NCI-H2081 (cell line): ENCODE measurements at regions not wholly inside any gene's neighbourhood (a gene's known extent, or its start where the extent isn't known, plus 50 kb on each side); places are given as distances from the start of the nearest gene placed in this dataset.

Experiments
- DNase-seq, 2 experiments: peaks; one replicate each; lab custom pipeline; 2025; lab: John Stamatoyannopoulos, UW

- DNase-seq, result no peak
Observed at GRCh38 chr7:116310141-116310540, 99.8 kb downstream of the TES start.

- DNase-seq, result no peak
Observed at GRCh38 chr7:116311259-116311658, 100.9 kb downstream of the TES start.

- no peak for DNase-seq
Observed at GRCh38 chr7:116311816-116312471, 101.6 kb downstream of the TES start.

GRCh38 chr7:116315293-116315692, 105.0 kb downstream of the TES start:
- no peak for DNase-seq

GRCh38 chr7:116315803-116316202, 105.5 kb downstream of the TES start:
- DNase-seq, result no peak

GRCh38 chr7:116316838-116317628, 106.7 kb downstream of the TES start:
- no peak for DNase-seq

GRCh38 chr7:116317907-116318306, 107.6 kb downstream of the TES start:
- no peak for DNase-seq

GRCh38 chr7:116322541-116322940, 112.2 kb downstream of the TES start:
- no peak for DNase-seq

- no peak for DNase-seq
Observed at GRCh38 chr7:116324582-116324981, 114.2 kb downstream of the TES start.

- no peak for DNase-seq
Observed at GRCh38 chr7:116325517-116325916, 115.2 kb downstream of the TES start.

GRCh38 chr7:116327135-116327534, 116.8 kb downstream of the TES start:
- DNase-seq, result no peak

GRCh38 chr7:116327752-116328151, 117.4 kb downstream of the TES start:
- no peak for DNase-seq

- DNase-seq, result no peak
Observed at GRCh38 chr7:116328161-116328560, 117.8 kb downstream of the TES start.

- DNase-seq, result no peak
Observed at GRCh38 chr7:116329686-116330503, 119.6 kb downstream of the TES start.

GRCh38 chr7:116331020-116331419, 120.7 kb downstream of the TES start:
- no peak for DNase-seq

- no peak for DNase-seq
Observed at GRCh38 chr7:116332766-116333165, 122.4 kb downstream of the TES start.

- DNase-seq, result no peak
Observed at GRCh38 chr7:116334555-116334954, 124.2 kb downstream of the TES start.

- no peak for DNase-seq
Observed at GRCh38 chr7:116337018-116337417, 126.7 kb downstream of the TES start.

GRCh38 chr7:116337800-116338199, 127.5 kb downstream of the TES start:
- DNase-seq, result no peak

GRCh38 chr7:116339564-116339963, 129.2 kb downstream of the TES start:
- no peak for DNase-seq

GRCh38 chr7:116340201-116340847, 130.0 kb downstream of the TES start:
- DNase-seq, result no peak
